ENCODE measurements at regions not wholly inside any gene's neighbourhood (a gene's known extent, or its start where the extent isn't known, plus 50 kb on each side); places are given as distances from the start of the nearest gene placed in this dataset.

- no peaks in the 10 kb centered on the region for H3K27me3 Mint-ChIP-seq (ENCODE audit: insufficient read depth, unreplicated experiment)
- peaks cover 30% of the 10 kb centered on the region for H3K9me3 Mint-ChIP-seq (ENCODE audit: unreplicated experiment)
- no peak overlapping the region for H3K27ac Mint-ChIP-seq (ENCODE audit: low read depth, unreplicated experiment)
- no peaks in the 10 kb centered on the region for H3K36me3 Mint-ChIP-seq (ENCODE audit: insufficient read depth, unreplicated experiment)
- TF ChIP-seq CTCF (IDR thresholded peaks at IDR 0.05; ENCODE audit: unreplicated experiment): no peak
- intact Hi-C loops (cut with micrococcal nuclease): no loop called here
- BruUV-seq (replicated peaks): no TSS peak
- no peak overlapping the region for H3K4me3 Mint-ChIP-seq (ENCODE audit: unreplicated experiment)
- ChIA-PET POLR2A (no interaction called here), CTCF (no interaction called here)
- no peaks in the 10 kb centered on the region for H3K4me1 Mint-ChIP-seq (ENCODE audit: insufficient read depth, unreplicated experiment)
- no peak for DNase-seq (ENCODE audit: unreplicated experiment)
These were observed 341.9 kb upstream of the SALL3 start for GRCh38 chr18:78637442-78638402.

DNA sequence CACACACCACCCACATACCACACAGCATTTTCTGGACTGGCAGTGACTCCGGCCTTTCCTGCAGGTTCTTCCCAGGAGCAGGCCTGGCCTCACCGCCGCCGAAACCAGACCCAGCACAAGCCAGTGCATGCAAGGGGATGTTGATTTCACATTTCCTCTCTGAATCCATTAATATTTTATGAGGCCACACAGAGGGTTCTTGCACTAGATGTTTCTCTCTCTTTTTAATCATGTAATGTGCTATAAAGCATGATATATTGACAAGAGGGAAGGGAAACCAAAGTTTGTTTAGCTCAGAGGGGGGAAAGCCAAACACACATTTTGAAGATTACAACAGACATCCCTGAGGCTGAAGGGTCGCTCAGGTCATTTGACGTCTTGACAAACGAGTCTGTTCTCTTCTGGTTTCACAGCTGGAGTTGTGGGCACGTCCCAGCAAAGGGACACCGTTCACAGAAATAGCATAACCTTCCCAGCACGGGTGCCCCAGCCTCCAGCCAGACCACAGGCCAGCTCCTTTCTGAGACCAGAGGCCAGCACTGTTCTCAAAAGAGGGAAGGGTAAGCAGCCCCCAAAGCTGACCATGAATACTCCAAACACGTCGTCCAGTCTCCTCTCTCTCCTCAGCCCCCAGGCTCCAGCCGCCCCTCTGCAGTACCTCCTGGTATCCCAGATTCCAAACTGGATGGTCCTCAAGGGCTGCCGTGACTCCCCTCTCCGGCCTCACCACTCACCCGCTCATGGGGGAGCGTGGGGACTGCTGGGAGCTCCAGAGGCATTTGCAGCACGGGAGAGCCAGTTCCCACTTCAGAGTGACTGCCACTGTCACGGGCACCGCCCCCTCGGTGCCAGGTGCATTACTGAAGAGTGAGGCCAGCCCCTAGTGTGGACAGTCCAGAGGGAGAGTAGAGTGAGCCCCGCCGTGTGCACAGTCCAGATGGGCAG lies 340.3 kb upstream of the SALL3 start:
- Mint-ChIP-seq H3K36me3 (ENCODE audit: insufficient read depth, unreplicated experiment) (peaks cover 5% of the 10 kb centered on the region), H3K9me3 (ENCODE audit: unreplicated experiment) (peaks cover 30% of the 10 kb centered on the region), H3K27me3 (ENCODE audit: insufficient read depth, unreplicated experiment) (no peaks in the 10 kb centered on the region), H3K4me1 (ENCODE audit: insufficient read depth, unreplicated experiment) (no peaks in the 10 kb centered on the region), H3K4me3 (ENCODE audit: unreplicated experiment) (no peak overlapping the region), H3K27ac (ENCODE audit: low read depth, unreplicated experiment) (no peak overlapping the region)
- DNase-seq (ENCODE audit: unreplicated experiment): no peak
- intact Hi-C loops (cut with micrococcal nuclease): no loop called here
- no peak for TF ChIP-seq CTCF (IDR thresholded peaks at IDR 0.05; ENCODE audit: unreplicated experiment)
- CTCF ChIA-PET: interaction anchor here (0.5 kb wide), 1 partner anchor 13 kb away, joined by 3 read pairs; no protein-coding TSS in a partner anchor
- POLR2A ChIA-PET: no interaction called here
- no TSS peak for BruUV-seq (replicated peaks)

GRCh38 chr18:78640246-78640995 lies 339.2 kb upstream of the SALL3 start:
- no peak for TF ChIP-seq CTCF (IDR thresholded peaks at IDR 0.05; ENCODE audit: unreplicated experiment)
- BruUV-seq (replicated peaks): no TSS peak
- CTCF ChIA-PET: interaction anchor here (0.7 kb wide), 1 partner anchor 50 kb away, joined by 6 read pairs; no protein-coding TSS in a partner anchor
- intact Hi-C loops (cut with micrococcal nuclease): no loop called here
- no peak for DNase-seq (ENCODE audit: unreplicated experiment)
- Mint-ChIP-seq H3K4me3 (ENCODE audit: unreplicated experiment) (no peak overlapping the region), H3K9me3 (ENCODE audit: unreplicated experiment) (peaks cover 30% of the 10 kb centered on the region), H3K27ac (ENCODE audit: low read depth, unreplicated experiment) (no peak overlapping the region), H3K27me3 (ENCODE audit: insufficient read depth, unreplicated experiment) (no peaks in the 10 kb centered on the region), H3K36me3 (ENCODE audit: insufficient read depth, unreplicated experiment) (peaks cover 5% of the 10 kb centered on the region), H3K4me1 (ENCODE audit: insufficient read depth, unreplicated experiment) (no peaks in the 10 kb centered on the region)
- POLR2A ChIA-PET: no interaction called here

All from MCF 10A (cell line).